Germinal center (tissue), 1 donor: ENCODE measurements at regions not wholly inside any gene's neighbourhood (a gene's known extent, or its start where the extent isn't known, plus 50 kb on each side); places are given as distances from the start of the nearest gene placed in this dataset.

Source experiments
- DNase-seq: peaks from one replicate; pipeline ENCODE4 v3.0.0; 2012; ENCODE audit warnings: mixed read lengths, low spot score

- no peak for DNase-seq
These were observed 1225.8 kb upstream of the PRMT6 start for GRCh38 chr1:105830571-105831146.

GRCh38 chr1:105838071-105838470 lies 1218.4 kb upstream of the PRMT6 start:
- DNase-seq, result no peak

GRCh38 chr1:105865546-105865945 lies 1190.9 kb upstream of the PRMT6 start:
- no peak for DNase-seq

- DNase-seq, result no peak
These were observed 1183.7 kb upstream of the PRMT6 start for GRCh38 chr1:105872817-105873216.

- DNase-seq, result peak; percentile 16
These were observed 1181.9 kb upstream of the PRMT6 start for GRCh38 chr1:105874621-105875020.

- DNase-seq, result no peak
These were observed 1170.2 kb upstream of the PRMT6 start for GRCh38 chr1:105886309-105886708.

GRCh38 chr1:105891308-105891707 lies 1165.2 kb upstream of the PRMT6 start:
- DNase-seq, result no peak

GRCh38 chr1:105894006-105894405 lies 1162.5 kb upstream of the PRMT6 start:
- no peak for DNase-seq

DNA sequence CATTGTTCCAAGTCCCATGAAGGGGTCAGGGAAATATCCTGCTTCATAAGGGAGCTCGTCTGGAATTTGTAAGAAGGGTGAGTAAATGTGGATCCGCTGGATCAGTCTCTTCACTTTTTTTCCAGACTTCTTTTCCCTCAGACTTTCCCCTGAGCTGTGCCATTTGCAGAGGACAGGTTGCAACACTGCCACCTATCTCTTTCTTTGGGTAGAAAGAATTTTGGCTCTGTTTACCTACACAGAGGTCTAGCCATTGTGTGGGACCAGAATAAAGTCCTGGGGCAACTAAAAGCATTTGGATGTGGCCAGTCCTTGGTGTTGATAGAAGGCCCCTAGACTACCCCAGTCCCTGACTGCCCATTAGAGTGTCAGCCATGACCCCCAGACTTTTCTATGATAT lies 1146.7 kb upstream of the PRMT6 start:
- peak; percentile 1 for DNase-seq

DNA sequence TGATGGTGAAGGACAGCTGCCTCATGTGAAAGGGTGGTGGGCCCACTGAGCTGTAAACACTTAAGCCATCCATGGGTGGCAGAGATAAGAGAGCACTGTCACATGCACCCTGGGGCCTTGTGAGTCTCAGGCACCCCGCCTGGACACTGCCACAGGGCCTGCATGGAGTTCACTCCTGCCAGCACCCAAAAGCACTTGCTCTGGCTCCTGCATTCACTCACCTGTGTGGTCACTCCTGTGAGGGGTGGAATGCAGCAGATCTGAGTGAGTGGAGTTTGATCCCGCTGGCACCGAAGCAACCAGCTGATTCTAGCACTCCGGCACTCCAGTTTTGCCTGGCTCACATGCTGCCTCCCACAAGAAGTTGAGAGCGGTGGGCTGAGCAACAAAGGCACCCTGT lies 1142.1 kb upstream of the PRMT6 start:
- no peak for DNase-seq

DNA sequence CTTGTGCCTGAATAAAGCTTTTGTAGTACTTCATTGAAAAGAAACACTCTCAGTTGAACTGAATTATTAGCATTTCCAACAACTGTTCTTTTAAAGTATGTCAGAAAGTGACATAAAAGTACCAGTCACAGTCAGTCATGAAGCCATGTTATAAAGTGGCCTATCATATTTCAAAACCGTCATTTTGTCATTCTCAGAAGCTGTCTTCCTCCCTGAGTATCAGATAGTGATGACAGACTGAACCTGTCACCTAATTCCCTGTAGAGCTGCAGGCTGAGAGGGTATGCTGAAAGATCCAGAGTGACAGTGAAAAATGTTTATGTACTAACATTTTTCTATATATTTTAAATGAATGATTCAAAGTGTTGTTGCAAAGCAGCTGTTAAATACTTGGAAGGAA lies 1121.7 kb upstream of the PRMT6 start:
- no peak for DNase-seq

DNA sequence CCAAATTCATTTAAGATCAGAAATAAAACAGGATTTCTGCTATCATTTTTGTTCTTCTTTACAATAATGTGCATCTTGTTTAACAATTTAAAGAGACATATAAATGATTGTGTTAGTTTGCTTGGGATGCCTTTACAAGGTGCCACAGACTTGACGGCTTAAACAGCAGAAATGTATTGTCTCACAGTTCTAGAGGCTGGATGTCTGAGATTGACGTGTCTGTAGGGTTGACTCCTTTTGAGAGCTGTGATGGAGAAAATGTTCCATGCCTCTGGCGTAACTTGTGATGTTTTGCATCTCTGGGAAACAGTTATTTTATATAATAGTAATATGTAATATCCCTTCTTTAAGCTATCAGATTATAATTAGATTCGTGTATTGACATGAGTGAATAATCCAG lies 1091.6 kb upstream of the PRMT6 start:
- DNase-seq, result no peak

GRCh38 chr1:105997516-105997915 lies 1059.0 kb upstream of the PRMT6 start:
- no peak for DNase-seq

- DNase-seq, result peak; percentile 3
These were observed 1034.1 kb upstream of the PRMT6 start for GRCh38 chr1:106022312-106022902.

DNA sequence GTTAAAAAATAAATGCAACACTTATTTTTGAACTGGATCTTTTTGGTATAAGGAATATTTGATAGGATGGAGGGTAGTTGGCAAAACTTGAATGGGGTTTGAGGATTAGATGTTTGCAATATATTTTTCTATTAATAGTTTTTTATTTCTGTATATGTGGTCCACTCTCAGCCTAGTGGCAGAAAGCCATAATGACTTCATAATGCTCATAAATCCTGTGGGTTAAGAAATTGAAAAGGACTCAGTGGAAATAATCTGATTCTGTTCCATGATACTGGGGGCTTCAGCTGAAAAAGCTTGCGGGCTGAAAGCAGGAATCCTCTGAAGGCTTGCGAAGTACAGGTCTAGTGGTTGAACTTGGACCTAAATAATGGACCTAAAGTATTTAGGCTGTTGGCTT lies 1028.6 kb upstream of the PRMT6 start:
- no peak for DNase-seq

DNA sequence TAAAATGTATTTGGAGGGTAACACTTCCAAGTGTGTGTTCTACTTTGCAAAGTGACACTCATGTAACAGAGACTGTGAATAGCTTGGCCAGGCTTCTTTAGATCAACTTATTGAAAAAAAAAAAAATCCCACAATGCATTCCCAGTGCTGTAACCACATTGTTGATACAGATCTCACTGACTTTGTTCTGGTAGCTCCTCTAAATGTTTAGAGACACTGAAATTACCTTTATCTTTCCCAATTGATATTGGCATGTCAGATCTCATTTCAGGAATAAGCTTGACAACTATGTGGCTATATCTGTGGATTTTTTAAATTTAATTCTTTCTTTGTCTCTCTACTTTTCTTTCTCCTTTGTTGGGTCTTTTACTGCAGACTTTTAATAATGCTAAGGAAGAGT lies 1018.9 kb upstream of the PRMT6 start:
- no peak for DNase-seq

DNA sequence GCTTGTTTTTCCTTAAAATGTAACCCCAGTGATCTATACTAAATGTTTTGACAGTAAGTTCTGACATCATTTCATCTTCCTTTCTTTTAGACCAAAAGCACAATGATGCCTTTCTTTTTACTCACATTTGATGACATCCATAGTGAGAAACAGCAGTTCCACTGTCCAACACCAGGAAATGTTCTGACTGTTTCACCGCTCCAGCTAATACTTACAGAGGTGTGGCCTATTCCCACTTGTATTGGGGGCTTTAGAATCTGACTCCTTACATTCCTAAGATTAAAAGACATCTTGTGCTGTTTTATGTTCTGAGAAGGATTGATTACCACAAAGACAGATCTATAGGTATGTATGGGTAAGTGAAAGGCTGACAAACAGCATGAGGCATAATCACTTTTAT lies 1018.2 kb upstream of the PRMT6 start:
- DNase-seq, result no peak

DNA sequence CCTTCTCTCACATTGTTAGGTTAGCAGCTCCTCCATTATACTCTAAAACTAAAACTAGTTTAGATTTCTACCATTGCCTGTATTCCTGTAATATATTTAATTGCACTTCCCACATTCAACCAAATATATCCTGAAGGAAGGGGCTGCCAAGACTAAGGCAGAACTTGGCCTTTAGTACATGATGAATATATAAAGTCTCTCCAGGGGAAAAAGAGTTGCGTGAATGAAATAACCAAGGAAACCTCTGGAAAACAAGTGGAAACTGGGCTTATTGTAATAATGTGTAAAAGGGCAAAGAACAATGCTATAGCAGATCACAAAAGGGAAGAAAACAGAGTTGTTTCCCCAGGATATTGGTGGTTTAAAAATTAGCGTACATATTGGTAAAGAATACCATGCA lies 1012.5 kb upstream of the PRMT6 start:
- no peak for DNase-seq

- no peak for DNase-seq
These were observed 1009.3 kb upstream of the PRMT6 start for GRCh38 chr1:106047210-106047609.

DNA sequence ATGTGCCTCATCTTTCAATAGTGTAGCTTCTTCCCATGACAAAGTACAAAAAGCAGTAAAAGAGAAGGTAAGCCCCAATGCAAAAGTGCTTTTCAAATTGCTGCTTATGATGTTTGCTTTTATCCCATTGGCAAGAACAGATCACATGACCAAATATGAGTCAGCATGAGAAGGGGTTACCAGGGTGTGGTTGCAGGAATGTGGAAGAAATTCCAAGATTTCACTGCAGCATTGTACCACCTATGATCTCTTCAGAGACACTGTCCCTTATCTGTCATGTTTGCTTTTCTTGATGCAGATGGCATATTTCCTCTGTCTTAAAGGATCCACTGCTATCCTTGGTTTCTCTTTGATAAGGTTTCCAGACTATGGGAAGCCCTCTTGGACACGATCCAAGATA lies 1006.9 kb upstream of the PRMT6 start:
- no peak for DNase-seq

GRCh38 chr1:106055855-106056254 lies 1000.6 kb upstream of the PRMT6 start:
- DNase-seq, result no peak

GRCh38 chr1:106061586-106062495 lies 994.6 kb upstream of the PRMT6 start:
- no peak for DNase-seq

DNA sequence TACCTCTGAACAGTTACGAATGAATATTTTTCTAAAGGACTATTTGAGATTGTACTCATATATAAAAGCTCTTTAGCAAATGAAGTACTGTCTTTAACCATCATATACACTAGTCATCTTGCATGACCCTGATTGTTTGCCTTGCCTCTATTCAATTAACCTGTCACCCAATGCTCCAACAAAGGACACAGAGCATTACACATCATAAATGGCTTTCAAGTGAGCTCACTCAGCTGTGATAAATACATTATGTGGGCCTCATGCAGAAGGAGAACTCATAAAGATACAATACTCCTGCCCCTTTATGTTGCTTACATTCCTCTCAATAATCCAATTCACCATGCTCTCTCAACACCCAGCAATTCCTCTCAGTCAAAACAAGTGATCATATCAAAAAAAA lies 993.0 kb upstream of the PRMT6 start:
- no peak for DNase-seq
